OCI-LY7 (cell line): ENCODE measurements at regions not wholly inside any gene's neighbourhood (a gene's known extent, or its start where the extent isn't known, plus 50 kb on each side); places are given as distances from the start of the nearest gene placed in this dataset.

ENCODE experiments used
- CTCF ChIP-seq: fragments of 200-600 bp; sonication (generic); conservative IDR thresholded peaks from 2 replicates; pipeline ENCODE4 v1.5.1; 2014; ENCODE audit warnings: mild to moderate bottlenecking, antibody characterized with exemption, low read length, moderate library complexity, mixed read lengths
- EZH2phosphoT487 ChIP-seq: fragments of 200-600 bp; sonication (generic); IDR thresholded peaks from 2 replicates; pipeline ENCODE4 v1.6.1; 2018; ENCODE audit warnings: low read depth, borderline replicate concordance, mild to moderate bottlenecking, mixed run types, antibody characterized with exemption, low read length, moderate library complexity, mixed read lengths

GRCh38 chr11:114893329-114893728, 215.0 kb downstream of the NXPE2 start:
- TF ChIP-seq CTCF (no peak), EZH2phosphoT487 (no peak)
